Endodermal cell (in vitro differentiated cells): ENCODE measurements at regions not wholly inside any gene's neighbourhood (a gene's known extent, or its start where the extent isn't known, plus 50 kb on each side); places are given as distances from the start of the nearest gene placed in this dataset.

Experiments used
- DNase-seq: peaks from one replicate; pipeline ENCODE4 v3.0.0-alpha.2; 2017
- H3K27ac ChIP-seq: 2 replicates; pipeline ENCODE4 v1.5.1; 2013; ENCODE audit warnings: mild to moderate bottlenecking, low read depth, low read length, moderate library complexity
- H3K27me3 ChIP-seq: 2 replicates; pipeline ENCODE4 v1.6.1; 2013; ENCODE audit warnings: mild to moderate bottlenecking, low read length, moderate library complexity; ENCODE audit not compliant: insufficient read depth, control insufficient read depth, poor library complexity, severe bottlenecking
- H3K36me3 ChIP-seq: 2 replicates; pipeline ENCODE4 v1.7.0; 2013; ENCODE audit warnings: mild to moderate bottlenecking, low read length, moderate library complexity; ENCODE audit not compliant: control insufficient read depth, insufficient read depth
- H3K4me1 ChIP-seq: one replicate; pipeline ENCODE4 v1.7.0; 2013; ENCODE audit warnings: low read length; ENCODE audit not compliant: control insufficient read depth, insufficient read depth
- H3K4me3 ChIP-seq: 2 replicates; pipeline ENCODE4 v1.5.1; 2013; ENCODE audit warnings: mild to moderate bottlenecking, low read length, moderate library complexity
- H3K9ac ChIP-seq: 2 replicates; pipeline ENCODE4 v1.6.1; 2013; ENCODE audit warnings: mild to moderate bottlenecking, low read length, moderate library complexity; ENCODE audit not compliant: poor library complexity, severe bottlenecking; ENCODE audit errors: extremely low read depth
- H3K9me3 ChIP-seq: 2 replicates; pipeline ENCODE4 v1.6.1; 2013; ENCODE audit warnings: mild to moderate bottlenecking, low read length, moderate library complexity; ENCODE audit not compliant: control insufficient read depth
- H3K27ac Mint-ChIP-seq: 2 replicates; pipeline ENCODE4 v1.8.0; 2020; ENCODE audit warnings: mixed read lengths
- H3K27me3 Mint-ChIP-seq: 2 replicates; pipeline ENCODE4 v1.8.0; 2021; ENCODE audit warnings: mild to moderate bottlenecking, mixed read lengths; ENCODE audit not compliant: insufficient read depth
- H3K36me3 Mint-ChIP-seq: 2 replicates; pipeline ENCODE4 v1.8.0; 2020; ENCODE audit warnings: low read depth, mixed read lengths
- H3K4me1 Mint-ChIP-seq: 2 replicates; pipeline ENCODE4 v1.8.0; 2020; ENCODE audit warnings: mixed read lengths
- H3K4me3 Mint-ChIP-seq: 2 replicates; pipeline ENCODE4 v1.8.0; 2020; ENCODE audit warnings: mild to moderate bottlenecking, moderate library complexity, mixed read lengths
- H3K9me3 Mint-ChIP-seq: 2 replicates; pipeline ENCODE4 v1.8.0; 2020; ENCODE audit warnings: mild to moderate bottlenecking, mixed read lengths
- WGBS, 2 experiments: methylation state at CpG; one replicate each; pipeline versions ENCODE4 v1.1.5 to v1.1.7; 2013; ENCODE audit warnings: missing lambda C conversion rate in 2 of 2, mixed read lengths in 1 of 2; ENCODE audit not compliant: insufficient coverage in 1 of 2, insufficient read length in 1 of 2; 5-methylcytosine and 5-hydroxymethylcytosine counted together
- TF ChIP-seq, protein P1 (sequence below): fragments of 200-600 bp; sonication (generic); conservative IDR thresholded peaks from 2 replicates; pipeline ENCODE4 v1.5.0; 2021; ENCODE audit warnings: antibody characterized with exemption, mild to moderate bottlenecking

DNA sequence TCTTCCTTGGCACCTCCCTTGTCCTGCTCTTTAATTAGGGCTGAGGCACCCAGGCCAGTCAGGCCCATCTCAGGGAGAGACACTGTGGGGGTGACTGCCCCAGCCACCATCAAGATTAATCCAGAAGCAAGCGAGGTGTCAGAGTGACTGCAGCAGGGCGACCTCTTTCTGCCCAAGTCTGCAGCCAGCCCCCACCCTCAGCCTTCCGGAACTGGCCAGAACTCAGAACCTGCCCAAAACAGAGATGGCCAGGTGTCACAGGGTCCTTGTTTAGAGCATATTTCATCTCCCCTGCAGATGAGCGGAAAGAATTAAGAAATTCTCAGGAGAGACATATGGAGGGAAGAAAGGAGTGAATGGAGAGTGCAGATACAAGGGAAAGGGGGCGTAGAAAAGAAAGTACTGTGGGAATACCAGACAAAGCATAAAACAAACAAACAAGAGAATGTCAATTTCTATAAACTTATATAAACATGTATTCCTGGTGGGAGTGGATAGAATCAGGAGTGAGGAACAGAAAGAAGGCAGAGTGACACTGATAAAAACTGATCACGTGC, 188.8 kb upstream of the NRP1 start:
- 90 to 94% methylated on average over 4 to 5 of the region's 6 CpGs for WGBS, 2 experiments
- H3K27me3 Mint-ChIP-seq, result no peaks in the 10 kb centered on the region
- TF ChIP-seq, protein P1, sequence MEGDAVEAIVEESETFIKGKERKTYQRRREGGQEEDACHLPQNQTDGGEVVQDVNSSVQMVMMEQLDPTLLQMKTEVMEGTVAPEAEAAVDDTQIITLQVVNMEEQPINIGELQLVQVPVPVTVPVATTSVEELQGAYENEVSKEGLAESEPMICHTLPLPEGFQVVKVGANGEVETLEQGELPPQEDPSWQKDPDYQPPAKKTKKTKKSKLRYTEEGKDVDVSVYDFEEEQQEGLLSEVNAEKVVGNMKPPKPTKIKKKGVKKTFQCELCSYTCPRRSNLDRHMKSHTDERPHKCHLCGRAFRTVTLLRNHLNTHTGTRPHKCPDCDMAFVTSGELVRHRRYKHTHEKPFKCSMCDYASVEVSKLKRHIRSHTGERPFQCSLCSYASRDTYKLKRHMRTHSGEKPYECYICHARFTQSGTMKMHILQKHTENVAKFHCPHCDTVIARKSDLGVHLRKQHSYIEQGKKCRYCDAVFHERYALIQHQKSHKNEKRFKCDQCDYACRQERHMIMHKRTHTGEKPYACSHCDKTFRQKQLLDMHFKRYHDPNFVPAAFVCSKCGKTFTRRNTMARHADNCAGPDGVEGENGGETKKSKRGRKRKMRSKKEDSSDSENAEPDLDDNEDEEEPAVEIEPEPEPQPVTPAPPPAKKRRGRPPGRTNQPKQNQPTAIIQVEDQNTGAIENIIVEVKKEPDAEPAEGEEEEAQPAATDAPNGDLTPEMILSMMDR, result no peak

DNA sequence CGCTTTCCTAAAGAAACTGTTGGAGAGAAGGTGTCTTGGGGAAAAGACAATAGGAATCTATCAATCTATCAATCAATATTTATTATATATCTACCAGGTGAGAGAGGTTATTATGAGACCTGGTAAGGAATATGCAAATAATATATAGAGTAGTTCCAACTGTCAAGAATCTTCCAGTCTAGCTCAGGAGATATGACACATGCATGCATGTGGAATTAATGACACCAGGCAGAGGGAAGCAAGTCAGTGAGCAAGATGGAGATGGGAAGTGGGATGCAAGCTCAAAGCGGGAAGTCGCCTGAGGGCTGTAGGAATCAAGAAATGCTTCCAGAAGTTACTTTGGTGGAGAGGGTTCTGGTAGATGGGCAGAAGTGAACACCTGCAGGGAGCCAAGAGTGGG, 187.4 kb upstream of the NRP1 start:
- Mint-ChIP-seq H3K27ac (no peak overlapping the region), H3K27me3 (no peaks in the 10 kb centered on the region), H3K9me3 (peaks cover 3% of the 10 kb centered on the region), H3K36me3 (no peaks in the 10 kb centered on the region), H3K4me1 (peaks cover 2% of the 10 kb centered on the region), H3K4me3 (no peak overlapping the region)
- Histone ChIP-seq H3K9me3 (no peaks in the 10 kb centered on the region), H3K9ac (no peak overlapping the region), H3K27ac (no peak overlapping the region), H3K36me3 (no peaks in the 10 kb centered on the region), H3K4me3 (no peak overlapping the region), H3K4me1 (no peaks in the 10 kb centered on the region), H3K27me3 (no peaks in the 10 kb centered on the region)
- 95% methylated on average over 2 of the region's 3 CpGs for WGBS, 2 experiments
- no peak for DNase-seq
- TF ChIP-seq, protein P1, result no peak

More for the DNA sequence above, 188.8 kb upstream of the NRP1 start:
- Mint-ChIP-seq H3K4me1 (peaks cover 2% of the 10 kb centered on the region), H3K27ac (no peak overlapping the region), H3K9me3 (no peaks in the 10 kb centered on the region), H3K36me3 (no peaks in the 10 kb centered on the region), H3K4me3 (no peak overlapping the region)
- Histone ChIP-seq H3K9ac (no peak overlapping the region), H3K4me1 (no peaks in the 10 kb centered on the region), H3K9me3 (no peaks in the 10 kb centered on the region), H3K27ac (no peak overlapping the region), H3K27me3 (no peaks in the 10 kb centered on the region), H3K4me3 (no peak overlapping the region), H3K36me3 (no peaks in the 10 kb centered on the region)
- DNase-seq, result no peak

DNA sequence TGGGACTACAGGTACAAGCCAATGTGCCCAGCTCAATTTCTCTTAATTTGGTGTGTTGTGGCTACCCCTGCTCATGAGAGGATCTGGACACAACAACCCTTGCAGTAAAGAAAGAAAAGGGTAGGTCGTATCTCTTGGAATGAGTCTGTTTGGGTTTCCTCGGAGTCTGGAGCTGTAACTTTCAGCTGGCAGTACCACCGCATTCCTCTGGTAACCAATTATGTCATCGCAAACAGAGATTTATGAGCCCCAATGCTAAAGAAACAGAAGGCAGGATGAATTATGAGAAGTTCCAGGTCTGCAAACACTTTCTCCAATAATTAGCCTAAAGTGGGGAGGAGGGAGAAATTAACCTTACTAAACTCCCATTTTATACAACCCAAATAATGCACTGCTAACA, 186.6 kb upstream of the NRP1 start:
- peaks cover 2% of the 10 kb centered on the region for H3K4me1 Mint-ChIP-seq

More for the DNA sequence above, 186.6 kb upstream of the NRP1 start:
- Histone ChIP-seq H3K36me3 (no peaks in the 10 kb centered on the region), H3K4me3 (no peak overlapping the region), H3K9ac (no peak overlapping the region), H3K4me1 (no peaks in the 10 kb centered on the region), H3K27ac (no peak overlapping the region), H3K27me3 (no peaks in the 10 kb centered on the region), H3K9me3 (no peaks in the 10 kb centered on the region)
- Mint-ChIP-seq H3K36me3 (no peaks in the 10 kb centered on the region), H3K9me3 (peaks cover 4% of the 10 kb centered on the region), H3K27ac (no peak overlapping the region), H3K4me3 (no peak overlapping the region), H3K27me3 (no peaks in the 10 kb centered on the region)
- WGBS, 2 experiments, result 96 to 100% methylated on average over 3 to 4 of the region's 4 CpGs
- TF ChIP-seq, protein P1, result no peak
- DNase-seq, result no peak
